IPS-18a (cell line): ENCODE measurements at regions not wholly inside any gene's neighbourhood (a gene's known extent, or its start where the extent isn't known, plus 50 kb on each side); places are given as distances from the start of the nearest gene placed in this dataset.

Experiments used
- H3K27ac ChIP-seq: one replicate; pipeline ENCODE4 v1.5.1; 2013; ENCODE audit warnings: low read length
- H3K27me3 ChIP-seq: one replicate; pipeline ENCODE4 v1.6.1; 2013; ENCODE audit warnings: mild to moderate bottlenecking, low read length; ENCODE audit not compliant: control insufficient read depth, insufficient read depth
- H3K36me3 ChIP-seq: one replicate; pipeline ENCODE4 v1.6.1; 2013; ENCODE audit warnings: low read depth, low read length; ENCODE audit not compliant: control insufficient read depth
- H3K4me1 ChIP-seq: one replicate; pipeline ENCODE4 v1.6.1; 2013; ENCODE audit warnings: low read depth, low read length; ENCODE audit not compliant: control insufficient read depth
- H3K4me3 ChIP-seq: one replicate; pipeline ENCODE4 v1.5.1; 2013; ENCODE audit warnings: low read length
- H3K9ac ChIP-seq: one replicate; pipeline ENCODE4 v1.6.1; 2013; ENCODE audit warnings: mild to moderate bottlenecking, low read length, moderate library complexity
- H3K9me3 ChIP-seq: one replicate; pipeline ENCODE4 v1.6.1; 2013; ENCODE audit warnings: low read depth, low read length; ENCODE audit not compliant: control insufficient read depth

- H3K4me1 ChIP-seq = no peaks in the 10 kb centered on the region
- H3K27me3 ChIP-seq = no peaks in the 10 kb centered on the region
- H3K36me3 ChIP-seq = no peaks in the 10 kb centered on the region
- H3K9me3 ChIP-seq = no peaks in the 10 kb centered on the region
- H3K9ac ChIP-seq = no peak overlapping the region
- no peak overlapping the region for H3K27ac ChIP-seq
- no peak overlapping the region for H3K4me3 ChIP-seq
Measured at GRCh38 chr12:58358369-58358768, 417.0 kb downstream of the ATP23 start.

DNA sequence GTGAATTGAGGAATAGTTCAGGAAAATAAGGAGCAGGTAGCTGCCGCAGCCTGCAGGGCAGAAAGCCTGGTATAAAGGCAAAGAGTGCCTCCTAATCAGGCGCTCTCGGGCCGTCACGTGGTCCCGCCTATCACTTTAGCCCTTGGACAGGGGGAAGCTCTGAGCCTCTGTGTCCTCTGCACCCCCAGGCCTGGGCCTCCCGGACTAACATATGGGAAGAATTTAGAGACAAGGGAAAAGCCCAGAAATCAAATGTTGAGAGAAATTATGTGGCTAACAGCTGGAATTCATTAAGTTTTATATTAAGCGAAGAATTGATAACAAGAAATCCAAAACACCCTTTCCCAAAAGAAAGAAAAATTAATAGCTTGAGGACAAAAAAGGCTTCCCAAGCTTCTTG is 417.7 kb downstream of the ATP23 start:
- H3K27ac ChIP-seq = no peak overlapping the region
- no peaks in the 10 kb centered on the region for H3K36me3 ChIP-seq
- H3K27me3 ChIP-seq = no peaks in the 10 kb centered on the region
- H3K9ac ChIP-seq = no peak overlapping the region
- H3K4me3 ChIP-seq = no peak overlapping the region
- no peaks in the 10 kb centered on the region for H3K9me3 ChIP-seq
- no peaks in the 10 kb centered on the region for H3K4me1 ChIP-seq

GRCh38 chr12:58361056-58361455 is 419.7 kb downstream of the ATP23 start:
- Histone ChIP-seq H3K9ac (no peak overlapping the region), H3K36me3 (no peaks in the 10 kb centered on the region), H3K9me3 (no peaks in the 10 kb centered on the region), H3K4me3 (no peak overlapping the region), H3K4me1 (no peaks in the 10 kb centered on the region), H3K27me3 (no peaks in the 10 kb centered on the region), H3K27ac (no peak overlapping the region)

- no peaks in the 10 kb centered on the region for H3K36me3 ChIP-seq
- no peaks in the 10 kb centered on the region for H3K4me1 ChIP-seq
- H3K4me3 ChIP-seq = no peak overlapping the region
- no peaks in the 10 kb centered on the region for H3K27me3 ChIP-seq
- no peak overlapping the region for H3K9ac ChIP-seq
- no peaks in the 10 kb centered on the region for H3K9me3 ChIP-seq
- H3K27ac ChIP-seq = no peak overlapping the region
Measured at GRCh38 chr12:58363971-58364370, 422.6 kb downstream of the ATP23 start.

GRCh38 chr12:58364389-58365086 is 423.2 kb downstream of the ATP23 start:
- no peak overlapping the region for H3K27ac ChIP-seq
- H3K36me3 ChIP-seq = no peaks in the 10 kb centered on the region
- no peaks in the 10 kb centered on the region for H3K4me1 ChIP-seq
- no peak overlapping the region for H3K4me3 ChIP-seq
- H3K9me3 ChIP-seq = no peaks in the 10 kb centered on the region
- H3K27me3 ChIP-seq = no peaks in the 10 kb centered on the region
- H3K9ac ChIP-seq = no peak overlapping the region

DNA sequence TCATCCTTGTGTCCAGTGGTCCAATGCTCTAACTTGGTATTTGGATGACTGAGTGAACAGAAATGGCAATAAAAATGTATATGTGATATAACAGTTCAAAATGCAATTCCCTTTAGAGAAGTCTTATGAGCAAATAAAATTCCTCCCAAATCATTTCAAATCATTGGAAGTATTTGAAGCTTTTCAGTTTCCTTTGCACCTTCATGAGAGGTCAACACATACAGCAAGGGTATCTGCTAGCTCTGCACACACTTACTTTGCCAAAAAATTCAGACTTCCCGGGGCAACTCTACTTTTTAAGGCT is 423.7 kb downstream of the ATP23 start:
- Histone ChIP-seq H3K9ac (no peak overlapping the region), H3K27ac (no peak overlapping the region), H3K4me1 (no peaks in the 10 kb centered on the region), H3K27me3 (no peaks in the 10 kb centered on the region), H3K4me3 (no peak overlapping the region), H3K36me3 (no peaks in the 10 kb centered on the region), H3K9me3 (no peaks in the 10 kb centered on the region)

- Histone ChIP-seq H3K4me1 (no peaks in the 10 kb centered on the region), H3K4me3 (no peak overlapping the region), H3K27me3 (no peaks in the 10 kb centered on the region), H3K9ac (no peak overlapping the region), H3K27ac (no peak overlapping the region), H3K9me3 (no peaks in the 10 kb centered on the region), H3K36me3 (no peaks in the 10 kb centered on the region)
Measured at GRCh38 chr12:58367041-58367440, 425.7 kb downstream of the ATP23 start.

- no peaks in the 10 kb centered on the region for H3K4me1 ChIP-seq
- H3K9me3 ChIP-seq = no peaks in the 10 kb centered on the region
- no peaks in the 10 kb centered on the region for H3K27me3 ChIP-seq
- H3K36me3 ChIP-seq = no peaks in the 10 kb centered on the region
- no peak overlapping the region for H3K4me3 ChIP-seq
- no peak overlapping the region for H3K27ac ChIP-seq
- H3K9ac ChIP-seq = no peak overlapping the region
Measured at GRCh38 chr12:58368001-58368400, 426.6 kb downstream of the ATP23 start.

DNA sequence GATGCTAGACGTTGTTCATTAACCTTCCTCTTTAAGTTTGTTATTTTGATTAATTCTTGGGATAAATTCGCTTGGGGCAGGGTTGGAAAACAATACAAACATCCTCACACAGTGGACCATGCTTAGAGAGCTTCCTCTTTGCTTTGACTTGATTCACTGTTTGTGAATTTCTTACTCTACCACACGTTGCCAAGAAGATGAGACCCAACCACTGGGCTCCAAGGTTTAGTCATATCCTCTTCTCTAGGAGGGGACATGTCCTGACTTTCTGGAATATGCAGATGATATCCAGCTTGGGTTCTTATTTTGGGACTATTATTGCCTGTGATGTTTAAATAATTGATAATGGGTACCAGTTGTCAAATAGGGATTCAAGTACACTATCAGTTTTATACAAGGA is 428.2 kb downstream of the ATP23 start:
- no peaks in the 10 kb centered on the region for H3K9me3 ChIP-seq
- H3K27me3 ChIP-seq = no peaks in the 10 kb centered on the region
- H3K4me3 ChIP-seq = no peak overlapping the region
- no peak overlapping the region for H3K27ac ChIP-seq
- H3K9ac ChIP-seq = no peak overlapping the region
- H3K36me3 ChIP-seq = no peaks in the 10 kb centered on the region
- no peaks in the 10 kb centered on the region for H3K4me1 ChIP-seq

GRCh38 chr12:58372298-58372697 is 430.9 kb downstream of the ATP23 start:
- no peaks in the 10 kb centered on the region for H3K9me3 ChIP-seq
- no peaks in the 10 kb centered on the region for H3K36me3 ChIP-seq
- H3K4me1 ChIP-seq = no peaks in the 10 kb centered on the region
- H3K27me3 ChIP-seq = no peaks in the 10 kb centered on the region
- no peak overlapping the region for H3K4me3 ChIP-seq
- no peak overlapping the region for H3K27ac ChIP-seq
- H3K9ac ChIP-seq = no peak overlapping the region

DNA sequence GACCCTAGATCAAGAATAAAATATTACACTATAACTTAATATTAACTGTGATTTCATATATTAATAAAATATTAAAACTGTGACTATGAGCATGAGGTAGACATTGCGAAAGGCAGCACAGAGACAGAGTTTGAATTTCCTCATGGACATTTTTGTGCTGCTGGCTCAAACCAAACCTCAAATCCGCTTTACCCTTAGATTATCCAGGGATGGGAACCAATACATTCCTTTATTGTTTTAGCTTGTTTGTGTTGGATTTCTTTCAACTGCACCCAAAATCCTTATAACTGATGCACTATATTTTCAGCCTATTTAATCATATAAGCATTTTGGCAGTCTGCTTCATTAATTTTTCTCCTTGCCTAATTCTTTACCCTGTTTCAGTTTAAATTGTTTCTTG is 436.7 kb downstream of the ATP23 start:
- Histone ChIP-seq H3K27me3 (no peaks in the 10 kb centered on the region), H3K9me3 (no peaks in the 10 kb centered on the region), H3K4me3 (no peak overlapping the region), H3K36me3 (no peaks in the 10 kb centered on the region), H3K27ac (no peak overlapping the region), H3K4me1 (no peaks in the 10 kb centered on the region), H3K9ac (no peak overlapping the region)

- no peak overlapping the region for H3K4me3 ChIP-seq
- H3K36me3 ChIP-seq = no peaks in the 10 kb centered on the region
- no peaks in the 10 kb centered on the region for H3K4me1 ChIP-seq
- no peak overlapping the region for H3K9ac ChIP-seq
- no peak overlapping the region for H3K27ac ChIP-seq
- H3K9me3 ChIP-seq = no peaks in the 10 kb centered on the region
- H3K27me3 ChIP-seq = no peaks in the 10 kb centered on the region
Measured at GRCh38 chr12:58381546-58381945, 440.2 kb downstream of the ATP23 start.
